SK-N-SH (cell line): ENCODE measurements at regions not wholly inside any gene's neighbourhood (a gene's known extent, or its start where the extent isn't known, plus 50 kb on each side); places are given as distances from the start of the nearest gene placed in this dataset.

Experiments
- EP300 ChIP-seq, 2 experiments: IDR thresholded peaks; 2 replicates each; pipeline versions ENCODE4 v1.4.0 to v1.6.1; 2012; ENCODE audit warnings: borderline replicate concordance in 1 of 2, low read depth in 1 of 2, low read length in 1 of 2
- EZH2phosphoT487 ChIP-seq: fragments of 200-600 bp; sonication (generic); IDR thresholded peaks from 2 replicates; pipeline ENCODE4 v1.6.1; 2017; ENCODE audit warnings: low read depth, mixed run types, mild to moderate bottlenecking, antibody characterized with exemption, moderate library complexity, borderline replicate concordance
- FOSL2 ChIP-seq: IDR thresholded peaks from 2 replicates; pipeline ENCODE4 v1.4.0; 2012; ENCODE audit warnings: low read depth, mild to moderate bottlenecking, moderate library complexity, borderline replicate concordance
- JUND ChIP-seq: IDR thresholded peaks from 2 replicates; pipeline ENCODE4 v1.4.0; 2012
- MAX ChIP-seq: IDR thresholded peaks from 2 replicates; pipeline ENCODE4 v1.4.0; 2012; ENCODE audit warnings: low read depth
- NFIC ChIP-seq: IDR thresholded peaks from 2 replicates; pipeline ENCODE4 v1.4.0; 2012; ENCODE audit warnings: borderline replicate concordance
- POLR2AphosphoS5 ChIP-seq: IDR thresholded peaks from 2 replicates; pipeline ENCODE4 v1.6.1; 2012; ENCODE audit warnings: low read depth, low read length
- RAD21 ChIP-seq: IDR thresholded peaks from 2 replicates; pipeline ENCODE4 v1.6.1; 2012; ENCODE audit warnings: mild to moderate bottlenecking, low read length
- REST ChIP-seq: IDR thresholded peaks from 2 replicates; pipeline ENCODE4 v1.6.1; 2012; ENCODE audit warnings: mild to moderate bottlenecking, low read depth, low read length, moderate library complexity
- RXRA ChIP-seq: IDR thresholded peaks from 2 replicates; pipeline ENCODE4 v1.4.0; 2012; ENCODE audit warnings: low read depth, mild to moderate bottlenecking, borderline replicate concordance
- SMC3 ChIP-seq: IDR thresholded peaks from 2 replicates; pipeline ENCODE4 v1.6.1; 2012; ENCODE audit warnings: low read depth, low read length, improper control_type of control experiment
- TAF1 ChIP-seq: IDR thresholded peaks from 2 replicates; pipeline ENCODE4 v1.6.1; 2012; ENCODE audit warnings: low read depth, mild to moderate bottlenecking, low read length, moderate library complexity, borderline replicate concordance
- USF2 ChIP-seq: fragments of 150-350 bp; IDR thresholded peaks from 2 replicates; pipeline ENCODE4 v1.6.1; 2017; ENCODE audit warnings: antibody characterized with exemption, low read length, low read depth, borderline replicate concordance
- TF ChIP-seq, protein P1 (sequence below): fragments of 200-600 bp; sonication (generic); IDR thresholded peaks from 2 replicates; pipeline ENCODE4 v1.6.1; 2017; ENCODE audit warnings: antibody characterized with exemption, mild to moderate bottlenecking, moderate library complexity

DNA sequence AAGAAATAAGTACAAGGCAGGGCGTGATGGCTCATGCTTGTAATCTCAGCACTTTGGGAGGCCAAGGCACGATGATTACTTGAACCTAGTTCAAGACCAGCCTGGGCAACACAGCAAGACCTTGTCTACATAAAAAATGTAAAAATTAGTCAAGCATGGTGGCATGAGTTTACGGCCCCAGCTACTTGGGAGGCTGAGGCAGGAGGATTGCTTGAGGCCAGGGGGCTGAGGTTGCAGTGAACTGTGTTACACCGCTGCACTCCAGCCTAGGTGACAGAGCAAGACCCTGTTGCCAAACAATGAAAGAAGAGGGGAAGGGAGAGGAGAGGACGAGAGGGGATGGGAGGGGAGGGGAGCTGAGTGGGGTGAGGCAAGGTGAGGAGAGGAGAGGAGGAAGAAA is 152.7 kb upstream of the PRICKLE2 start:
- TF ChIP-seq, protein P1, sequence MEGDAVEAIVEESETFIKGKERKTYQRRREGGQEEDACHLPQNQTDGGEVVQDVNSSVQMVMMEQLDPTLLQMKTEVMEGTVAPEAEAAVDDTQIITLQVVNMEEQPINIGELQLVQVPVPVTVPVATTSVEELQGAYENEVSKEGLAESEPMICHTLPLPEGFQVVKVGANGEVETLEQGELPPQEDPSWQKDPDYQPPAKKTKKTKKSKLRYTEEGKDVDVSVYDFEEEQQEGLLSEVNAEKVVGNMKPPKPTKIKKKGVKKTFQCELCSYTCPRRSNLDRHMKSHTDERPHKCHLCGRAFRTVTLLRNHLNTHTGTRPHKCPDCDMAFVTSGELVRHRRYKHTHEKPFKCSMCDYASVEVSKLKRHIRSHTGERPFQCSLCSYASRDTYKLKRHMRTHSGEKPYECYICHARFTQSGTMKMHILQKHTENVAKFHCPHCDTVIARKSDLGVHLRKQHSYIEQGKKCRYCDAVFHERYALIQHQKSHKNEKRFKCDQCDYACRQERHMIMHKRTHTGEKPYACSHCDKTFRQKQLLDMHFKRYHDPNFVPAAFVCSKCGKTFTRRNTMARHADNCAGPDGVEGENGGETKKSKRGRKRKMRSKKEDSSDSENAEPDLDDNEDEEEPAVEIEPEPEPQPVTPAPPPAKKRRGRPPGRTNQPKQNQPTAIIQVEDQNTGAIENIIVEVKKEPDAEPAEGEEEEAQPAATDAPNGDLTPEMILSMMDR = no peak
- TF ChIP-seq EZH2phosphoT487 = no peak
- TF ChIP-seq USF2 = no peak
- TF ChIP-seq MAX = no peak
- no peak for TF ChIP-seq FOSL2
- no peak for TF ChIP-seq REST
- no peak for TF ChIP-seq RXRA
- TF ChIP-seq SMC3 = no peak
- TF ChIP-seq RAD21 = no peak
- TF ChIP-seq EP300 (IDR thresholded peaks at IDR 0.05; ENCODE audit: borderline replicate concordance in 1 of 2, low read depth in 1 of 2, low read length in 1 of 2) = no peak
- TF ChIP-seq NFIC = no peak
- TF ChIP-seq POLR2AphosphoS5 = no peak
- no peak for TF ChIP-seq JUND
- TF ChIP-seq TAF1 = no peak
